RCC 7860 (cell line): ENCODE measurements at regions not wholly inside any gene's neighbourhood (a gene's known extent, or its start where the extent isn't known, plus 50 kb on each side); places are given as distances from the start of the nearest gene placed in this dataset.
"Not testable (repeated sequence)": the region's sequence is repeated elsewhere in the genome, so short reads cannot be mapped to it uniquely, and the experiment has no call there.

ENCODE experiments used
- DNase-seq: peaks from one replicate; pipeline ENCODE4 v3.0.0-alpha.2; 2015; ENCODE audit warnings: low spot score
- FAIRE-seq: peaks from 2 replicates; lab custom pipeline; 2012; peaks lifted over from hg19 to GRCh38; lab: Jason Lieb, UNC

- no peak for DNase-seq
- FAIRE-seq: no peak
These were observed 909.1 kb downstream of the TRHDE start for GRCh38 chr12:73181244-73181643.

DNA sequence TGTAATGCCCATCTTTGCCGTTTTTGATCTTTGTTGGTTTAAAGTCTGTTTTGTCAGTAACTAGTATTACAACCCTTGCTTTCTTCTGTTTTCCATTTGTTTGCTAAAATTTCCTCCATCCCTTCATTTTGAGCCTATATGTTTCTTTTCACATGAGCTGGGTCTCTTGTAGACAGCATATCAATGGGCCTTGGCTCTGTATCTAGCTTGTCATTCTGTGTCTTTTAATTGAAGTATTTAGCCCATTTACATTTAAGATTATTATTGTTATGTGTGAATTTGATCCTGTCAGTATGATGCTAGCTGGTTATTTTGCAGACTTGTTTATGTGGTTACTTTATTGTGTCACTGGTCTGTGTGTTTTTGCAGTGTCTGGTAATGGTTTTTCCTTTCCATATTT, 913.2 kb downstream of the TRHDE start:
- no peak for DNase-seq
- FAIRE-seq: no peak

DNA sequence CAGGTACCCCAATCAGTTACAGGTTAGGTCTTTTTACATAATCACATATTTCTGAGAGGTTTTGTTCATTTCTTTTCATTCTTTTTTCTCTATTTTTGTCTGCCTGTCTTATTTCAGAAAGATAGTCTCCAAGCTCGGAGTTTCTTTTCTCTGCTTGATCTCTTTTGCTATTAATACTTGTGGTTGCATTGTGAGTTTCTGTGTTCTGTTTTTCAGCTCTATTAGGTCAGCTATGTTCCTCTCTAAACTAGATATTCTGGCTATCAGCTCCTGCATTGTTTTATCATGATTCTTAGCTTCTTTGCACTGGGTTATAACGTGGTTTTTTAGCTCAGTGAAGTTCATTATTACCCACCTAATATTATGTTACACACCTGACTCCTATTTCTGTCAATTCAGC, 914.1 kb downstream of the TRHDE start:
- no peak for FAIRE-seq
- no peak for DNase-seq

- FAIRE-seq (no peak), DNase-seq (no peak)
These were observed 915.6 kb downstream of the TRHDE start for GRCh38 chr12:73187765-73188164.

- FAIRE-seq: no peak
- DNase-seq: no peak
These were observed 938.5 kb downstream of the TRHDE start for GRCh38 chr12:73210548-73211204.

DNA sequence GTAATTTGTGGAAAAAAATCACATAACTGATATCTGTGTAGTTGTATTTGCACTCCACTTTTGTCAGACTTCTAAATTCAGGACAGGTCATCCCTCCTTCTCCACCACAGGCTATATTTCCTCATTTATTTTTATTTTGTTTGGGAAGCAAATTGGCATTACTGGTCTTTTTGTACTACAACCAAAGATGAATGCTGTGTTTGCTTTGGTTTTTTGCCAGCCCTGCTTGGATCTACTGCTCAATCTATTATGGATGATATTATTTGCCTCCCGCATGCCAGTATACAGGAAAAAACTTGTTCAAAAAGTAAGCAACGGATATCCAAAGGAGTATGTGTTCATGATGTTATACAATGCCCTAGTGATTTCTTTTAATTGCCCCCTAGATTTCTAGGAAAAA, 948.8 kb downstream of the TRHDE start:
- DNase-seq: no peak
- no peak for FAIRE-seq

DNA sequence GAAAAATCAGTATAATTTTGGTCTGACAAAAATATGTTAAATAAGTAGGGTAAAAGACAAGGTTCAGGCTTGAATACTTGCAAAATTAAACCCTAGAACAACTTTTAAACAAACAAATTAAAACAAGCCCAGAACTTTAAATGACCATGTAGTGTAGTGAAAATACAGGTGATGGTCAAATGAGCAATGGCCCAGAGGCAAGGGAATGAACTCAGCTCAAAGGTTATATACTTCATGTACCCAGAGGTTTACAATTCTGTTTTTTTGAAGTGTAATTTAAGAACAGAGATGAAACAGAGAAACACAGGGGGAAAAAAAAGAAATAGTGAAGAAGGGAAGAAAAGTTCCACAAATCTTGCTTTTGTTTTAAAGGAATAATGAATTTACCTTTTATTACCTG, 949.2 kb downstream of the TRHDE start:
- no peak for FAIRE-seq
- DNase-seq: no peak

DNA sequence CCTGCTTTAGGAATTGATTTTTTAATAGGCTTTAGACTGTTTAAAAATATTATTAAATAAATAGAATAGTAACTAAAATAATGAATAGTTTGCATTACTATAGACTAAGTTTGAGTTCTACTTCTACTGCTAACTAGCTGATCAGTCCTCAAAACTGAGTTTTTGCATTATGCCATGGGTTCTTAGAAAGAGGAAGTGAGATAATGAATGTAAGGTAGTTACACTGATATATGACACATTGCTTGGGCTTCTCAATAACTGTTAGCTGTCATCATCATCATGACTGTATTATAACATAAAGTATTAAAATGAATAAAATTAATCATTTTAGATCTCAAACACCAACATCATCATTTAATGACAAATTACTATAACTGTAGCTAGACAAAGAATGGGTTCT, 949.7 kb downstream of the TRHDE start:
- DNase-seq (no peak), FAIRE-seq (no peak)

GRCh38 chr12:73225371-73225937, 953.3 kb downstream of the TRHDE start:
- no peak for DNase-seq
- no peak for FAIRE-seq

- DNase-seq: no peak
- FAIRE-seq: no peak
These were observed 953.8 kb downstream of the TRHDE start for GRCh38 chr12:73225941-73226340.

DNA sequence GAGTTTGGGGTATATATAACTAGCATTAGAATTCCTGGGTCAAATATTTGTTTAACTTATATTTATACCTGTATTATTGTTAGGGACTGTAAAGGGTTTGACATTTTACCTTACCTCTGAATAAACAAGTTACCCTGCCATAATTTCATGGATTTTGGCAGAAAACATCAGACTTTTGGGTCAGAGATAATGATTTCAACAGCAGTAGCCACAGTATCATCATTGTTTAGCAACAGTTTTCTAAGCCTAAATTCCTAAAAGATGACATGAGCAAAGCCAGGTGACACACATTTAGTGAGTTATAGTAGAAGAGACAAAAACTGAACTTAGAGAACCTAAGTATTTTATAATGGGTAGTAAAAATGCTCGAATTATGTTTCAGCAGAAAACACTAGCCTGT, 954.4 kb downstream of the TRHDE start:
- FAIRE-seq: no peak
- no peak for DNase-seq

DNA sequence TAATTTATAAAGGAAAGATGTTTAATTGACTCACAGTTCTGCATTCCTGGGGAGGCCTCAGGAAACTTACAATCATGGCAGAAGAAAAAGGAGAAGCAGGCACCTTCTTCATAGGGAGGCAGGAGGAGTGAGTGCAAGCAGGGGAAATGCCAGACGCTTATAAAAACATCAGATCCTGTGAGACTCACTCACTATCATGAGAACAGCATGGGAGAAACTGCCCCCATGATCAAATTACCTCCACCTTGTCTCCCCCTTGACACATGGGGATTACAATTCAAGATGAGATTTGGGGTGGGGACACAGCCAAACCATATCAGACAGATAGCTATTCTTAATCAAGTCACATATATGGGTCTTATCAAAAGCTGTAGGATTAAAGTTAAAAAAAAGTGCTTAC, 956.7 kb downstream of the TRHDE start:
- FAIRE-seq, DNase-seq: not testable (repeated sequence)

DNA sequence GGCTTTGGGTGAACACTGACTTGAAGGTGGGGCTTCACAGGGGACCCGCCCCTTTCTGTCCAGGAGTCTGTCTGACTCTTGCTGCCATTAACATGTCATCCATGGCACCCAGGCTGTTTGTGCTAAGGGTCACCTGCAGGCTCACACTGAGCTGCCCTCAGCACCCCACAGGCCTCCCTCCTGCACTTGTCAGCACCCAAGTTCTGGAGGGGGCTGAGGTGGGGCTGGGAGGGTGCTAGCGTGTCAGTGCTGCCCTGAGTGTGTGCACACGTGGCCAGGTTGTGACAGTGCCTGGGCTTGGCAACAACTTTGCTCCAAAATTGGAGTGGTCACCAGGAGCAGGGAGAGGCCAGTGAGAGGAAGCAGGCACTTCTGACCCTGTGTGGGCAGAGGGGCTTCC, 963.2 kb downstream of the TRHDE start:
- no peak for DNase-seq
- FAIRE-seq: no peak

GRCh38 chr12:73240110-73240509, 967.9 kb downstream of the TRHDE start:
- FAIRE-seq (no peak), DNase-seq (no peak)

- DNase-seq (no peak), FAIRE-seq (no peak)
These were observed 990.7 kb downstream of the TRHDE start for GRCh38 chr12:73262788-73263381.

GRCh38 chr12:73266206-73266605, 994.0 kb downstream of the TRHDE start:
- DNase-seq (no peak), FAIRE-seq (no peak)

GRCh38 chr12:73274976-73275375, 1002.8 kb downstream of the TRHDE start:
- FAIRE-seq (no peak), DNase-seq (no peak)

DNA sequence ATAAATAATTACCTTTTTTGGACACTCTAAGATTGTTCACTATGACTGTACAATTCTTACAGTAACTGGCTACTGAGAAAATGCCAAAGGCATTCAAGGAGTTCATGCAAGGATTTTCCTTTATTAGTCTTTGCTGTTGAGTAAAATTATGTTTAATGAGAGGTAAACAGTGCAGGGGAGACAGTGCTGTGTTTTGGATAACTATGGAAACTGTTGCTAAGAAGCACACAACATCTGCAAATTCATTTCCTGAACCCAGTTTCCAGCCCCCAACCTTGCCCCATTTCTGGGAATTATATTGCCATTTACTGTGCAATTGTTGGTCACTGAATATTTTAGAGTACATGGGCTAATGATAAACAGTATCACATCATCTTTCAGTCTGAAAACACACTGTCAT, 1005.8 kb downstream of the TRHDE start:
- FAIRE-seq (no peak), DNase-seq (no peak)

DNA sequence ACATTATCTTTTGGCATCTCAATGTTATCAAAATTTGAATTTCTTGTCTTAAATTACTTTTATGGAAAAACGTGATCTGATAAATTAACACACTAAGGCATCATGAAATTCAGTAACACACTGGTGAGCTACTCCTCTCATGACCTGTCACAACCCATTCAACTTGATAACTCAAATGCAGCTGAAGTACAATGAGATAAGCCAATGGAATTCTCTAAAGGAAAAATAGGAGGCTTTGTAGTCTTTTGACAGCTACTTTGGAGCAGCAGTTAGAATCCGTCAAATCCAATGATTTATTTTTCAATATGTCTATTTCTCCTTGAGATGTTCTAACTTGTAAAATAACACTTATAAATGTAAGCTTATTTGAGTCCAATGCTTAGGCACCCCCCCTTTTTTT, 1029.4 kb downstream of the TRHDE start:
- DNase-seq: no peak
- FAIRE-seq: no peak

DNA sequence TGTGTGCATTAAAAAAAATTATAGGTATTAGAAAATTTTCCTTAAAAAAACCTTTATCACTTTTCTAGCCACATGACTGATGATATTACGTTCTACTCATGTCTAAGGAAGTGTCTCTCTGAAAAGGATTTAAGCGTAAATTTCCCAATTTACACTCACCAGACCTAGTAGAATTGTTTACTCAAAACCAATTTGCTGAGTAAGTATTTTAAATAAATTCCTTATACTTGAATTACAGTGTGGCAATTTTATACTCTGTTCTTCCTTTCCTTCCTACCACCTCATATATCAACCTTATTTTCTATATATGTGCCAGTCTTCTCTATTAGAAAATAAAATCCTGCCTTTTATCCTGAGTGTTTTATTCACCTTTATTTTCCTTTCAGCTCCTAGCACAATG, 1035.1 kb downstream of the TRHDE start:
- DNase-seq (no peak), FAIRE-seq (no peak)

- DNase-seq: no peak
- no peak for FAIRE-seq
These were observed 1035.9 kb downstream of the TRHDE start for GRCh38 chr12:73308079-73308478.

DNA sequence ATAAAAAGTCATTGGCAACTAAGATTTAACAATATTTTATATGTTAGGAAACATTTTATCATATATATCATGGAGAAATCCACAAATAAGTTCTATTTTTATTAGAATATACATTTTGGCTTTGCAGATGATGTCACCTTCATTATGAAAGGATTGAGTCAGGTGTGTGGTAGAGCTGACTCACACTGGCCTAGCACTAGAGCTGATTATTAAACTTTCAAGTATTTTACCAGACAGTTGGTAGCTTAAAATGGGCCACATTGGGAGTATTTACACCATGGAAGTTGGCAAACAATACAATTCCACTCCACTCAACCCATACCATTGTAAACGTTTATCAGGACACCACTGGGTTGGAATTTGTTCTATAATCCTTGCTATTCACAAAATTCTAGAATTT, 1036.6 kb downstream of the TRHDE start:
- no peak for FAIRE-seq
- DNase-seq: peak; percentile 26

DNA sequence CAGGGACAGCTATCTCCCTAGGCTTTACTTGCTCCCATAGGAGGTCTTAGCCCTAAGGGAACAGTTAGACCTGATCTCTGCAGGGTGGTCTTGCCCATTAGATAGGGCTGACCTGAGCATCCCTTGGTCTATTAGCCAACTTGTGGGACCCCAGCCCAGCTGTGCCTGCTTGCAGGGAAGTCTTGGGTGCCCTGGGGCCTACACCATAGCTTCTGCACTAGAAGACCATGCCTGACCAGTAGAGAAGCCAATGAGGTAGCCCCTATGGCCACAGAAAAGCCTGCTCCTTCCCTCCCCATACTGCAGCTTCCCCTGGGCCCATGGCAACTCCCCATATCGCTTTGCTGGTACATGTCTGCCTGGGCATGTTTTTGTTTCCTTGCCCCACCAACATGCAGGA, 1049.1 kb downstream of the TRHDE start:
- FAIRE-seq (no peak), DNase-seq (no peak)
